GM04503 (cell line): ENCODE measurements at regions not wholly inside any gene's neighbourhood (a gene's known extent, or its start where the extent isn't known, plus 50 kb on each side); places are given as distances from the start of the nearest gene placed in this dataset.

Experiments
- DNase-seq: peaks from one replicate; pipeline ENCODE4 v3.0.0-alpha.2; 2012; ENCODE audit warnings: low read depth

DNA sequence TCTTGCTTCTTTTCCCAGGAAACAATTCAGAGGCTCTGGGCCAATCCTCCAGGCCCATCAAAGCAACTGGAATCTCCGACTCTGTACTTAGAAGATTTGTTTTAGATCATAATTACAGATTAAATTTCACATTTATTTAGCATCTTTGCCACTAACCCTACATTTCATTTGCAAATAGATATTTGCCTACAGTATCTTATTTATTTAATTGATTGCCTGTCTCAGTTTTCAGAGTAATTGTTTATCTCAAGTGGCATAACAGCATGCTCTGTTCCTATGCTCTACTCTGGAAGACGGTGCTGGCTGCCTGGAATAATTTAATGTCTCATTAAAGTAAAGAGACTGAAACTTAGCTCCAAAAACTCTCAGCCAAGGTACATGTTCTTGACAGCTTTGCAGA lies 213.4 kb downstream of the HNMT start:
- DNase-seq, result no peak

DNA sequence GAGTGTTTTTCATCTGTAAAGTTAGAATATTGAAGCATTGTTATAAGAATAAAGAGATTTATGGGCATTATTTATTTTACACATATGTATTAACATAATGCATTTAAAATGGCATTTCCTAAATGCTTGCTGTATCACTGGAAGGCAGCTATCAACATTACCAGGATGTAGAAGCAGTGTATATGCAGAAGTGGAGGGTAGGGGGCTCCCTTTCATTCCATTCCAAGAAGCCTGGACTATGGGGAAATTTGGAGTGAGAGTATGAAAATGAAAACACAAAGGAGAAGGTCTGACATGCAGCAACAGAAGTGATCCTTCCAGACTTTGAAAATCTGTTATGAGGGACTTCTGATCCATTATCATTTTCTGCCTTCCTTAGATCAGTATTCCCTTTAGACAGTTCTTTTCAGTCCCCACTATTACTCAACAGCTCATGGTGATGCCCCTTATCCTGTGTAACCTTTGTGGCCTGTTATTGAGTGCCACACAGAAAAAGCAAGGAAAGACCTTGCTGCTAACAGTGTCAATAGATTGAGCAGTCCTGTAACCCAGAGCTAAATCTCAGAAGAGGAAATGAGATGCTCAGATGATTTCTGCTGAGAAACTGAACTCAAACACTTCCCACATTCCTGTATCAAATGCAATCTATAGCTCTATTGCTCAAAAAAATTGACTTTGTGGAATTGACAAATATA lies 216.6 kb downstream of the HNMT start:
- no peak for DNase-seq

DNA sequence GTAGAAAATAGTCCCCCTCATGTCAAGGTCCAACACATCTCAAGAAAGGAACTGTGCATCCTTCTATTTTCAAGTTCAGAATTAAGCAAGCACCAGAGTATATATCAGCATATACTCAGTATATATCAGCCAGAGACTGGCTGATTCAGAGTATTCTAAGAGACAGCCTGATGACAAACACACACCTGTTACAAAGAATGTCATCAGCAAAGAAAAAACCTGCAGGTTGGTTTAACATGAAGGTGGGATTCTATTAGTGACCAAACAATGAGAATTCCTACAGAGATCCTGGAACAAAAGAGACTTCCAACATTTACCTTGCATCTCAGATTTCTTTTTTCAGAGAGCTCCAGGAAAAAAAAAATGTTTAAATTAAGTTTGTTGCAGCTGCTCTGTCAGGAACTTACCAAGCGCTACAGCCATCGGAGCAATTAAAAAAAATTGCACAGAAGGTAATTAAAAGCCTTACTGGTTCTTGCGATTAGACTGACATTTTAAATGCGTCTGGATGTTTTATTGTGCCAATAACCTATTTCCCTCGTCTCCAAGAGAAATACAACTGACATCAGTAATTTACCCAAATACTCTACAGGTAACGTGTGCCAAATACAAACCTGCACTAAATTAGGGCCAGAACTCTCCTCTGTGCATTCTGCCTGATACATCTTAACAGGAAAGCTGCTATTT lies 218.1 kb downstream of the HNMT start:
- no peak for DNase-seq

DNA sequence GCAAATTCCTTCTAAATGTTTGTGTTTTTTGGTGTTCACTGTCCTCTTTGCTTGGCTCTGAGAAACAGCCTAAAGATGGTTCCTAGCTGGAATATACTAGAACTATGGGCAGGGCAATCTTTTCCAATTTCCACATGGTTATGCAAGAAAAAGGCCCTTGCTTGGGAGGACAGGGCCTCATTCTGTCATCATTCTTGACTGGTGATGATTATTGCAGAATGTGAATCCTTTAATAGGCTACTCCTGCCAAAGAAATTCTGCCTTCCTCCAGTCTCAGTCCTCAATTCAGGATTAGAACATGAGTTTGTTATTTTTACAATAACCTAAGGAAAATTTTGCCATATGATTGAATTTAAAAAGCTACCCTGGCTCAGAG lies 218.7 kb downstream of the HNMT start:
- DNase-seq, result peak; percentile 16

DNA sequence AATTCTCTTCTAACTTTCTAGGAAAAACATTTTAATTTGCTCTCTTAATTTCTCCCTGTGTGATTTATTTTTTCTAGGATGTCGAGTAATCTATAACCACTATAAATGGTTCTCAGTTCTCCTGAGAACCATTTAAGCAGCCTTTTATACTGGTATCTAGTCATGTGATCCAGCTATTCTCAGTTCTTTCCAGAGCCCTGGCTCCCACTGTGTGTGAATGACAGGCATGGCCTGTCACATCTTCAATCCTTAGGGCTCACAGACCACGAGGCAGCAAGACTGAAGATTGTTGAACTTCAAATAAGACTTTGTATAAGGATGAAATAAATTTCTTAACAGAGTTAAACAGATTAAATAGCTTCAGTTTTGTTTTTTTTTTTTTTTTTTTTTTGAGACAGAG lies 219.4 kb downstream of the HNMT start:
- no peak for DNase-seq

DNA sequence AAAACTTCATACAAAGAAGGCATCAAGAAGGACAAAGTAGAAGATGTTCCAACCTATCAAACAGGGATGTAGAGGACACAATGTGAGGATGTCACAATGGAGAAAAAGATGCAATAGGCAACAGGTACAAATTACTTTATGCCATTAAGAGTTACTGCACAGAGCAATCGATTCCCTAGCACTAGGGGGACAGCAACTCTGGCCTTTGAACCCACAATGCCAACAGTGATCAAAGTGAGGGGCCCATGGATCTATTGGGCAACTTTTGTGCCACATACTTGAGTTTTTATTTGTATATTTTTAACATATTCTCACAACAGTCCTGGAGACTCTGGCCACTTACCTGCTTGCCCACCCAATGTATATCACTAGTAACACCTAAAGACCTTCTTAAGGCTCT lies 220.2 kb downstream of the HNMT start:
- no peak for DNase-seq

DNA sequence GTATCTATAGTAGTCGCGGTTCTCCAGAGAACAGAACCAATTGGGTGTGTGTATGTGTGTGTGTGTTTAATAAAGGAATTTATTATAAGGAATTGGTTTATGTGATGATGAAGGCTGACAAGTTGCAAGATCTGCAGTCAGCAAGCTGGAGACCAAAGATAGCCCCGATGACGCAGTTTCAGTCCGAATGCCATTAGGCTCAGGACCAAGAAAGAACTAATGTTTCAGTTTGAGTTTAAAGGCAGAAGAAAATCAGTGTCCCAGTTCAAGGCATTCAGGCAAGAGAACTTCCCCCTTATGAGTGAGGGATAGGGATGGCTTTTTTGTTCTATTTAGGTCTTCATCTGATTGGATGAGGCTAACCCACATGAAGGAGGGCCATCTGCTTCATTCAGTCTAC lies 221.6 kb downstream of the HNMT start:
- DNase-seq, result no peak

DNA sequence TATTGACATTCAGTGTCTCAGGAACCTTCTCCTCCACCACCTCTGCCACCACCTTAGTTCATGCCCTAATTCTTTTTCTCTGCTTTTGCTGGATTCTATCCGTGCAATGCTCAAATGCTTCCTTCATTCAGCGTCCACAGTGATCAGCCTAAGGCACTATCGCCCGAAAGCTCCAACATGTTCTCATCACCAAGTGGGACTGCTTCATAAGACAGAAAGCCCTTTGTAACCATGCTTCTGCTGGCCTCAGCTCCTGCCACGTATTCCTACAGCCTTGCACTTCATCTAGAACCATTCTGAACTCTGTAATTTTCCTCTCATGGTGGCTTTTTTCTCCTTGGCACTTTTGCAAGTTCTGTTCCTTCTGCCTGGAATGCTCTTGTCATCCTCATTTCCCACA lies 222.9 kb downstream of the HNMT start:
- no peak for DNase-seq

DNA sequence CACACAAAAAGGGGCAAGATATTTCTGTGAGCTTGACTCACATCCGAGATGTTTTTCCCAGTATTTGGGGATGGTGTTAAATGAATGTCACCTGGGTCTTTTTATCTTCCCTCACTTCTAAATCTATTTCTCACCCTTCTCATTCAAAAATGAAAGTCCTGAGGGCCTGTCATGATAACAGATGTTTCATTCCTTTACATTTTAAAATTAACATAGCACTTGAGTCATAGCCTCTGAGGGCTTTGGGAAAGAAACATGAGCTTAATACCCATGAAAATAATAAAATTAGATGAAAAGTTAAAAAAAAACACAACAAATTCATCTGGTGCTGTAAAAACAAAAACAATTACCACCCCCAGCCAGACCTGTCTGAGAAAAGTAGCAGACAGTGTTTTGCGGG lies 226.7 kb downstream of the HNMT start:
- no peak for DNase-seq

DNA sequence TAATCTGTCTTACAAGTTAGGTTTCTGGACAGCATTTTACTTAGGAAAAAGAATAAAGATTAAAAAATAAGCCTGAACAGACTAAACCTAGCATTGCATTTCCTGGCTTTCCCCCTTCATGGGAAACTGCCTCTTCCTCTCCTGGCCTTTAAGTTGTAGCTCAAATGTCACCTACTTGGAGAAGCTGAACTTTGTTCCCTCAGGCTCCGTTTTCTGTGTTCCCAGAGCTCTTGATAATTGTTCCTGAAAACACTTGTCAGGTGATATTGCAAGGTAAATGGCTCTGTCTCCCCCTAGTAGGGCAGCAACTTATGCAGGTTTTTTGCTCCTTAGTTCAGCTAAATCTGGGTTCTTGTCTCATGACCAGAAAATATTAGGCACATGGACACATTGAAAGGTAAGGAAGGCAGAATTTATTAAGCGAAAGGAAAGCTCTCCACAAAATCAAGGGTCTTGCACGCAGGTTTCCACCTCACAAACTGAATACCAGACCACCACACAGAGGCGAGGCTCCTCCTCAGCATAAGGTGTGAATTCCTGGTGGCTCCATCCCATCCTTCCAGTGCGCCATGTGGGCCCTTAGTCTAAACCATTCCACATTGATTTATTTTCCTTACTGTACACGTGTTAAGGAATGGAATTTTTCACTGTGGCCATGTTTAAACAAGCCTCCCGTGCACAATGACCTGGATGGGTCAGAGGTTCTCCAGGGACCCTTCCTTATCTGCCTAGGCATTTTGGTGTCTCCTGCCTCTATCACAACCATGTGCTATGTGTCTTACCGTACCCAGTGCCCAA lies 229.3 kb downstream of the HNMT start:
- DNase-seq, result no peak

DNA sequence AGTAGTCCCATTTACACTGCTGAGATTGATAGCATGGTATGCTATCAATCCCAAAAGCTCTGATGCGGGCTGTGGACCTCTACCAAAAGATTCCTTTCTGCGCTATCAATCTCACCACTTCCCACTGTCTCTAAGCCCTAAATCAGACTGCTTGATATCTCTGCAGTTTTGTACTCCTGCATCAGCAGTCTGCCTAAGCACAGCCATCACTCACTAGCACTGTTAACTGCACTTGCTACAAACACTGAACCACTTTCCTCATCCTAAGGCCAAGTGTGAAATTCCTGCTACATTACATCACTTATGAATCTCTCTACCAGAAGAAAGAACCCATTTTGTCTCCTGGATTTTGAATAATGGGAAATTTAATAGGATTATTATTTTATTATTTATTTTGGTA lies 237.0 kb downstream of the HNMT start:
- no peak for DNase-seq

DNA sequence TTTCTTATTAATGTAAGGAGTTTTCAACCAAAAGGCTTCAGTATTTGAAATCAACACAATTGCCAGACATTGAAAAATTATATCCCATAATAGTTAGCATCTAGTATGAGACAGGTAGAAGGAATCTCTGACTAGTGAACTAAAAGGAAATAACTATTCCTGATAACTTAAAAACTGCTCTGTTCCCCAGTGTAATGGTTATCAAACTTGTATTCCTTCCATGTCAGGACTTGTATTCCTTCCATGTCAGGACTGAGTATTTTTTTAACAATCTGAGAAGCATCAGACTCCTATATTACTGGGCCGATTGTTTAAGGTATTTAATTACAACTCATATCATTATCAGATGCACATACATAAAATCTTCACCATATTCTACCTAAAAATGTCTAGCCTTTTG lies 238.5 kb downstream of the HNMT start:
- no peak for DNase-seq

DNA sequence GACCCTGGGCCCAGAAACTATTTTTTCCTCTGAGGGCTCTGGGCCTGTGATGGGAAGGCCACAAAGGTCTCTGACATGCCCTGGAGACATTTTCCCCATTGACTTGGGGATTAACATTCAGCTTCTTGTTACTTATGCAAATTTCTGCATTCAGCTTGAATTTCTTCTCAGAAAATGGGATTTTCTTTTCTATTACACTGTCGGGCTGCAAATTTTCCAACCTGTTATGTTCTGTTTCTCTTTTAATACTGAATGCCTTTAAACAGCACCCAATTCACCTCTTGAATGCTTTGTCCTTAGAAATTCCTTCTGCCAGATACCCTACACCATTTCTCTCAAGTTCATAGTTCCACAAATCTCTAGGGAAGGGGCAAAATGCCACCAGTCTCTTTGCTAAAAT lies 241.0 kb downstream of the HNMT start:
- DNase-seq, result no peak

DNA sequence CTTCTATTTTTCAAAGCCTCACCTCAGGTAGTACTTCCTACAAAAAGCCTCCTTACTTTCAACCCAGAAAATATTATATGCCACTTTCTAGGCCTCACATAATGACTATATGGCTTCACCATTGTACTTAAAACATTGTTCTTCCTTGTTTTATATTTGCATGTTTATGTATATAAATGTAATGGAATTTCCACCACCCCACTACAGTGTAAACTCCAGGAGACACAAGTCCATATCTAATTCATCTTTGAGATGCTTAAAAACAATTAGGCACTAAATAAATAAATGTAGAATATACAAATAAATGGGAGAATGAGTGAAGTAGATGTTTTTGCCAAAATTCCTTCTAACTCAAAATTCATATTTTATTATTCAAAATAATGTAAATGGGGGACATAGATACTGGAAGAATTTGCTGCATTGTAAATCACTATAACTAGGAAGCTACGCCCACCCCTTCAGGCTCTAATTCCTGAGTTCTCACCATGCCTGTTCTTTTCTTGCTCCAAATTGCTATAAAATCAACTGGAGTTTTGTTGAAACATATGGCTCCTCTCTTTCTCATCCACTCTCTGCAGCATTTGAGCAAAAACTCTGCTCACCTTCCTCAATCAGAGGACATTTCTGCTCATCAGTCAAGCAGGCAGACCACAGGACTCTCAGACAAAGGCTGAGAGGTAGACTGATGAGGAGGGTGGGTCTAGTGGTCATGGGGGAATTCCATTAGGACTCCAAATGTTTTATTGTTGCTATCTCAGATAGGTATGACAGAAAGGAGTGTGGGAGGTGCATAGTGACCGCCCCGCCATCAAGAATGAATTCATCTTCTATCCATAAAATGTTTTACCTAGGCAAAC lies 243.0 kb downstream of the HNMT start:
- DNase-seq, result no peak

DNA sequence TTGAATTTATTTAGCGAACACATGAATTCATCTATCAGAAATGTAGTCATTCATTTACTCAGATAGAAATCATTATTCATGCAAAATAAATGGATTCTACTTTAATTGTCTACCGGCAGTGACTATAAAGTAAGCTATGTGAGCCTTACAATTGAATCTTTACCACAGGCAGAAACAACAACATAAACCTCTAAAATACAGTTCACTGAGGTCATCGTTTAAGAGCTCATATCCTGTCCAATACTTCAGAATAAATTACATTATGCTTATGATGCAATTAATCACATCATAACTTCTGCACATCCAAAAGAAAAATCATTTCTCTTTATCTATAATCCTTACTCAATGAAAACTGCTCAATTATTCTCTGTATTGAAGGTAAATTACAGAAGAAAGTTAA lies 244.7 kb downstream of the HNMT start:
- no peak for DNase-seq

DNA sequence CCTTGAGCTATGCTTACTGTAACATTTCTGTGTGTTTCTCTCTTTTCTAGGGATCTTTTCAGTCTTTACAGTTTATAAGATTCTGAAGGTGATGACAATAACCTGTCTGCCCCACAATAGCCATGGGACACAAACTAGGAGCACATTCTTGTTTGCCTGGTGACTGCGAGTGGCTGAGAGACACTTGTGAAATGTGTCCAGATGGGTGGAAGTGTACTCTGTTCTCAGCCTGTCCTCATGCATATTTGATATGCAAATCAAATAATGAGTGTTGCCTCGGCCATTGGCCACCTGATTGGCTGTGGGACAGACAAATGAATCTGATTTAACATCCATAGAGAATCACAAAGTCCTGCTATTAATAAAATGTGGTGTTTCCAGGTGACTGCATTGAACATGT lies 246.2 kb downstream of the HNMT start:
- DNase-seq, result no peak

DNA sequence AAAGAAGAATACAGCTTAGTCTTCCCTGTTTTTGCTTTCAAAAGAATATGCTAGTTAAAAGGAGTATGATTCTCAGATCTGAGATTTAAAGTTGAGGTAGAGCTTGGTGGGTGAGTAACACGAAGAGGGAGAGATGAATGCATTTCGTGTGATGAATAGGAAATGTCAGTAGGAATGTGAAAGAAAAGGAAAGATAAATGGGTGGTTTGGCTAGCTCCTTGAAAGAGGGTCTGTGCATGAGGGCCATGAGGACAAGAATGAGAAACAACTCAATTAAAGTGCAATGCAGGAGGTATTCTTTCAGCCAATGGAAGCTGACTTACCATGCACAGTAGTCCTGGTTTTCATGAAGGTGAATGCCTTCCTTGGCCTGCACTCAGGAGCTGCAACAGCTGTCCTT lies 248.2 kb downstream of the HNMT start:
- no peak for DNase-seq

DNA sequence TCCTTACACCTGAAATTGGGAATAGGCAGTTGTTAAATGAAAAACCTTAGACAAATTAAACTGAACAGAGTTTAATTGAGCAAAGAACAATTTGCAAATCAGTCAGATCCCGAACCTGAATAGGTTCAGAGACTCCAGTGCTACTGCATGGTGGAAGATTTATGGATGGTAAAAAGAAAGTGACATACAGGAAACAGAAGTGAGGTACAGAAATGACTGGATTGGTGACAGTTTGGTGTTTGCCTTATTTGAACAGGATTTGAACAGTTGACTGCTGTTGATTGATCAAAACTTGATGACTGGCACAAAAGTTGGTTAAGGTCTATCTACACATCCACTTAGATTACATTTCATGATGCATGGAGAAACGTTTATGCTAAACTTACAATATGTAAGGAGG lies 248.8 kb downstream of the HNMT start:
- DNase-seq, result no peak

DNA sequence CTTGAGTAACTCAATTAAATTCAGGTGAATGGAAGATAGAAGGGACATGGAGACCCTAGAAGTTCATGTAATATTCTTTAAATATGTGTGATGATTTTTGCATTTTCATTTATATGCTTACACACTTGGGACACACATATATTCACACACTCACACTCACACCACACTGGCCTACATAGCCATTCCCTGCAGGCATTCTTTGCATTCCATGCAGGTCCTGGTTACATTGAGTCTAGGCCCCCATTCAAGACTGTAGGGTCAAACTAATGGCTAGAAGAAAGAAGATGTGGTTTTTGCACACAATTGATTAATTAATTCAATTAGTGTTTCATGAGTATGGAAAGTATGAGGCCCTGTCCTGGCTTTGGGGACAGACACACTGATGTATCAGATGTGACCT lies 249.4 kb downstream of the HNMT start:
- no peak for DNase-seq

DNA sequence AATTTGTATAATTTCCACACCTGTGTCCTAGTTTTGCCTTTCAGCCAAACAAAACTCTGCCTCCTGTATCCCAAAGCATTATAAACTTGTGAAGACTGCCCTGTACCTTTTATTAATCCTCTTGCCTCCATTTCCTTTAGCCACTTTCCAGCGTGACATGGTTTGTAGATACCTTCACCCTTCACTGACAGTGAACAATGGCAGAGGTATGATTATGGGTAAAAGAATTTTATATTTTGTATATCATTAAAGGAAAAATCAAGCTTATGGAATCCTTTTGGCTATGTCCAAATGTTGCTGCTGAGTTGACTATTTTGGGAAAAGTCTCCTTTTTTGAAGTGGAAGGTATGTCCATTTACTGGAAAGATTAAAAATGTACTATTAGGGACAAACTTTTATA lies 251.7 kb downstream of the HNMT start:
- DNase-seq, result no peak

DNA sequence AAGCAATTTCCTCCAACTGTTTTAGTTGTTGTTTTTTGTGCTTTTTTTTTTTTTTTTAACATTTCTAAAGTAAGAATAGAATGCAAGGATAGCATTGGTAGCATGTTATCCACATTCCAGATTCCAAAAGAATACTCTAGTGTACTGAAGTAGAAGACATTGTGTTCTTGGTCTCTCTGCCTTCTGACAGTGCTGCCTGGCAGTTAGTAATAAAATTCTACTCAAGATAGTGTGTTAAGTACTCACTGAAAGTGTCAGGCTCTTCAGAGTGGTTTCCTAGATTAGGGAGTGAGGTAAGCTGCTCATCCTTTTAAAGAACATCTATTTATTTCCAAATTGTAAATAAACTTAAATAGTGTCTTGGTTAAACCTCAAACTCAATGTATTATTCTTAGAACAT lies 253.7 kb downstream of the HNMT start:
- DNase-seq, result no peak

DNA sequence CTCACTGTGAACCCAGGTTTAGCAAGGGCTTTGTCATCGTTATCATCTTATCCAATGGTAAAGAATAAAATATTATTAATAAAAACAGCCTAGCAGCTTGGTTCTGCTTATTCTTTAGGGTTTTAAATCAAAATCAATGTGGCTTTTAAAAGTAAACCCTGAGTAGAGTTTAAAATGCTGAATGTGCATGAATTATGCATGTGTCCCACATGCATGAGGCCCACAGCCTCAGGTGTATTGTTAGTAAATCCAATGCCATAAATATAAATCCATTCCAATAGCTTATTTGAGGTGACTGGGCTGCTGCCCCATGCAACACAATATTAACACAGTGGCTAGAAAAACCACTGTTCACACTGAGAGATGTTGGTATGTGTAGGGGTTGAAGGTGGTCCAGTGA lies 254.1 kb downstream of the HNMT start:
- no peak for DNase-seq

DNA sequence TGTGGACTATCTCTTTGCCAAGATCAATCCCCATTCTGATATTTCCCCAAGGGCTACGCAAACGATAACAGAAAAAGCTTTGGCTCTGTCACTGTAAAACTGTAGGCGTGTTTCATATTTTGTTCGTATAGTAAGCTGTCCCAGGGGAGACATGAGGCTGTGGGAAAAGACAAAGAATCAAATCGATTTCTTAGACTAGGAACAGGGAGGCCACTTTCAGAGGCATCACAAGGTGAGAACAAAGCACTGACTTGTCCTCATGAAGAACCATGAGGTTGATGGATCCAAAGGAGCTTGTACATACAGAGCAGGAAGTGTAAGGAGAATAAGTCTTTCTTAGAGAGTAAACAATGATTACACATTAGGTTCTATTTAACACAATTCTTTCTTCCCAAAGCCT lies 255.7 kb downstream of the HNMT start:
- DNase-seq, result no peak
